OCI-LY1 (cell line): ENCODE measurements at regions not wholly inside any gene's neighbourhood (a gene's known extent, or its start where the extent isn't known, plus 50 kb on each side); places are given as distances from the start of the nearest gene placed in this dataset.

ENCODE experiments used
- EZH2 ChIP-seq: fragments of 200-600 bp; sonication (generic), shearing (Covaris generic); IDR thresholded peaks from 2 replicates; pipeline ENCODE4 v1.8.0; 2017; ENCODE audit warnings: borderline replicate concordance, mixed run types, mild to moderate bottlenecking, antibody characterized with exemption, low read length, moderate library complexity, mixed read lengths
- TF ChIP-seq, protein P1 (sequence below): fragments of 200-600 bp; sonication (generic), shearing (Covaris generic); IDR thresholded peaks from 2 replicates; pipeline ENCODE4 v1.5.1; 2017; ENCODE audit warnings: mild to moderate bottlenecking, antibody characterized with exemption, low read length, moderate library complexity, mixed read lengths

DNA sequence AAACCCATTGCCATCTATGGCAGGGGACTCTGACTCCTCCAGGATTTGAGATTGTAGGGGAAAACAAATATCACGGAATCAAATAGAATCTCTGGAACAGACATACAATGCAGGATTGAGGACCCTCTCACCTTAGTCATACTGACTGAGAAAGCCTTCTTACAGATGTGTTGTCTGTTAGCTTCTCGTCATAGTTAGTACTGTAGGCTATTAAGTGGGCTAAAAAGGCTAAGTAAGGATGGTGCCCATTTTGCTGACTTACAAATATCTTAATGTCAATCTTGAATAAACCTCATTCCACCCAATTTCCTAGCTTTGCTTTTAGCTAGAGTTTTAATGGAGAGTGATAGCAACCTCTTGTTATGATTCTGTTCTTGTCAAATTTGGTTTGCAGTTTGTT is 352.4 kb downstream of the QKI start:
- TF ChIP-seq, protein P1, sequence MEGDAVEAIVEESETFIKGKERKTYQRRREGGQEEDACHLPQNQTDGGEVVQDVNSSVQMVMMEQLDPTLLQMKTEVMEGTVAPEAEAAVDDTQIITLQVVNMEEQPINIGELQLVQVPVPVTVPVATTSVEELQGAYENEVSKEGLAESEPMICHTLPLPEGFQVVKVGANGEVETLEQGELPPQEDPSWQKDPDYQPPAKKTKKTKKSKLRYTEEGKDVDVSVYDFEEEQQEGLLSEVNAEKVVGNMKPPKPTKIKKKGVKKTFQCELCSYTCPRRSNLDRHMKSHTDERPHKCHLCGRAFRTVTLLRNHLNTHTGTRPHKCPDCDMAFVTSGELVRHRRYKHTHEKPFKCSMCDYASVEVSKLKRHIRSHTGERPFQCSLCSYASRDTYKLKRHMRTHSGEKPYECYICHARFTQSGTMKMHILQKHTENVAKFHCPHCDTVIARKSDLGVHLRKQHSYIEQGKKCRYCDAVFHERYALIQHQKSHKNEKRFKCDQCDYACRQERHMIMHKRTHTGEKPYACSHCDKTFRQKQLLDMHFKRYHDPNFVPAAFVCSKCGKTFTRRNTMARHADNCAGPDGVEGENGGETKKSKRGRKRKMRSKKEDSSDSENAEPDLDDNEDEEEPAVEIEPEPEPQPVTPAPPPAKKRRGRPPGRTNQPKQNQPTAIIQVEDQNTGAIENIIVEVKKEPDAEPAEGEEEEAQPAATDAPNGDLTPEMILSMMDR: no peak
- TF ChIP-seq EZH2: no peak
